ENCODE measurements at regions not wholly inside any gene's neighbourhood (a gene's known extent, or its start where the extent isn't known, plus 50 kb on each side); places are given as distances from the start of the nearest gene placed in this dataset.
"Not testable (repeated sequence)": the region's sequence is repeated elsewhere in the genome, so short reads cannot be mapped to it uniquely, and the experiment has no call there.

GRCh38 chr2:88802026-88802425 lies 110.6 kb downstream of the RPIA start:
- DNase-seq (ENCODE audit: low read depth, low spot score), result not testable (repeated sequence)

GRCh38 chr2:88807237-88807962 lies 115.9 kb downstream of the RPIA start:
- no peak for DNase-seq (ENCODE audit: low read depth, low spot score)

GRCh38 chr2:88808083-88808482 lies 116.6 kb downstream of the RPIA start:
- no peak for DNase-seq (ENCODE audit: low read depth, low spot score)

GRCh38 chr2:88808652-88809051 lies 117.2 kb downstream of the RPIA start:
- no peak for DNase-seq (ENCODE audit: low read depth, low spot score)

GRCh38 chr2:88809216-88809615 lies 117.7 kb downstream of the RPIA start:
- no peak for DNase-seq (ENCODE audit: low read depth, low spot score)

GRCh38 chr2:88810017-88810416 lies 118.5 kb downstream of the RPIA start:
- no peak for DNase-seq (ENCODE audit: low read depth, low spot score)

- no peak for DNase-seq (ENCODE audit: low read depth, low spot score)
Observed at GRCh38 chr2:88810488-88810887, 119.0 kb downstream of the RPIA start.

GRCh38 chr2:88811233-88811632 lies 119.8 kb downstream of the RPIA start:
- DNase-seq (ENCODE audit: low read depth, low spot score), result no peak

GRCh38 chr2:88811681-88812080 lies 120.2 kb downstream of the RPIA start:
- DNase-seq (ENCODE audit: low read depth, low spot score), result no peak

- no peak for DNase-seq (ENCODE audit: low read depth, low spot score)
Observed at GRCh38 chr2:88813612-88814011, 122.1 kb downstream of the RPIA start.

GRCh38 chr2:88815282-88815681 lies 123.8 kb downstream of the RPIA start:
- no peak for DNase-seq (ENCODE audit: low read depth, low spot score)

- no peak for DNase-seq (ENCODE audit: low read depth, low spot score)
Observed at GRCh38 chr2:88815697-88816096, 124.2 kb downstream of the RPIA start.

GRCh38 chr2:88818381-88818780 lies 126.9 kb downstream of the RPIA start:
- DNase-seq (ENCODE audit: low read depth, low spot score), result no peak

GRCh38 chr2:88824951-88825350 lies 133.5 kb downstream of the RPIA start:
- DNase-seq (ENCODE audit: low read depth, low spot score), result no peak

GRCh38 chr2:88826399-88826798 lies 134.9 kb downstream of the RPIA start:
- DNase-seq (ENCODE audit: low read depth, low spot score), result no peak

- DNase-seq (ENCODE audit: low read depth, low spot score), result no peak
Observed at GRCh38 chr2:88827821-88828220, 136.3 kb downstream of the RPIA start.

- DNase-seq (ENCODE audit: low read depth, low spot score), result no peak
Observed at GRCh38 chr2:88828397-88829137, 137.1 kb downstream of the RPIA start.

GRCh38 chr2:88829607-88830463 lies 138.4 kb downstream of the RPIA start:
- no peak for DNase-seq (ENCODE audit: low read depth, low spot score)

GRCh38 chr2:88831071-88831791 lies 139.8 kb downstream of the RPIA start:
- DNase-seq (ENCODE audit: low read depth, low spot score), result no peak

GRCh38 chr2:88831792-88832248 lies 140.3 kb downstream of the RPIA start:
- peak; percentile 54 for DNase-seq (ENCODE audit: low read depth, low spot score)

- DNase-seq (ENCODE audit: low read depth, low spot score), result no peak
Observed at GRCh38 chr2:88832311-88832991, 141.0 kb downstream of the RPIA start.
